SK-N-MC (cell line): ENCODE measurements at regions not wholly inside any gene's neighbourhood (a gene's known extent, or its start where the extent isn't known, plus 50 kb on each side); places are given as distances from the start of the nearest gene placed in this dataset.

Experiments used
- EZH2 ChIP-seq: fragments of 200-600 bp; sonication (generic); IDR thresholded peaks from one replicate; pipeline ENCODE4 v1.6.1; 2017; ENCODE audit warnings: antibody characterized with exemption
- FOXP2 ChIP-seq: optimal IDR thresholded peaks from 2 replicates; pipeline ENCODE3; 2011; ENCODE audit warnings: mild to moderate bottlenecking, moderate library complexity; ENCODE audit not compliant: insufficient read depth; ENCODE audit errors: extremely low read length, control extremely low read depth
- POLR2AphosphoS5 ChIP-seq: IDR thresholded peaks from 2 replicates; pipeline ENCODE4 v1.6.1; 2012; ENCODE audit warnings: mild to moderate bottlenecking, low read depth, low read length, borderline replicate concordance

DNA sequence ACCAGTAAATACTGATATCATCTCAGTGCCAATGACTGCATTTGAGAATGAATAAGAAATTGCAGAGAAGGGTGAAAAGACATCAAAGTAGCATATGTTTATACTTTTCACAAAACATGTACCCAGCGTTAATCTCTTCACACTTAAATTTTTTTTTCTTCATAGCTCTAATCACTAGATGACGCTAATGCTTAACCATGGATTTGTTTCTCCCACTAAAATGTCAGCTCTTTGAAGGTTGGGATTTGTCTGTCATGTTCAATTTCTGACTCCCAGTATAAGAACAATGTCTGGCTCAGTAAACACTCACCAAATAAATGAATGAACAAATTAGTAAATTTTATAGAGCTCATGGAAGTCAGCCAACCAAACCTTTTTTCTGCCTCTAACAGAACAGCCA is 78.3 kb upstream of the LMCD1 start:
- TF ChIP-seq POLR2AphosphoS5 (no peak), EZH2 (no peak), FOXP2 (no peak)
